GM21528 (cell line): ENCODE measurements at regions not wholly inside any gene's neighbourhood (a gene's known extent, or its start where the extent isn't known, plus 50 kb on each side); places are given as distances from the start of the nearest gene placed in this dataset.

Experiments used
- ATAC-seq: cut with Tn5 transposase; IDR thresholded peaks from one replicate; pipeline ENCODE4 v1.9.1; 2021; ENCODE audit warnings: mild to moderate bottlenecking, moderate library complexity; ENCODE audit not compliant: unreplicated experiment, low FRiP score

- ATAC-seq: no peak
Measured at GRCh38 chr5:77948476-77948875, 172.3 kb upstream of the TBCA start.

GRCh38 chr5:77947041-77947428 lies 170.9 kb upstream of the TBCA start:
- no peak for ATAC-seq

GRCh38 chr5:77946381-77947040 lies 170.4 kb upstream of the TBCA start:
- ATAC-seq: no peak

- ATAC-seq: no peak
Measured at GRCh38 chr5:77945874-77946273, 169.7 kb upstream of the TBCA start.

- no peak for ATAC-seq
Measured at GRCh38 chr5:77944757-77945340, 168.7 kb upstream of the TBCA start.

GRCh38 chr5:77943851-77944250 lies 167.7 kb upstream of the TBCA start:
- no peak for ATAC-seq

GRCh38 chr5:77942578-77943239 lies 166.6 kb upstream of the TBCA start:
- no peak for ATAC-seq

- ATAC-seq: peak; percentile 82
Measured at GRCh38 chr5:77937015-77937908, 161.1 kb upstream of the TBCA start.

- no peak for ATAC-seq
Measured at GRCh38 chr5:77936365-77936693, 160.2 kb upstream of the TBCA start.

- ATAC-seq: no peak
Measured at GRCh38 chr5:77935506-77936364, 159.6 kb upstream of the TBCA start.

GRCh38 chr5:77928776-77929300 lies 152.7 kb upstream of the TBCA start:
- ATAC-seq: no peak

- ATAC-seq: no peak
Measured at GRCh38 chr5:77926337-77926736, 150.2 kb upstream of the TBCA start.

- ATAC-seq: no peak
Measured at GRCh38 chr5:77925503-77925902, 149.4 kb upstream of the TBCA start.

- ATAC-seq: no peak
Measured at GRCh38 chr5:77924081-77924480, 147.9 kb upstream of the TBCA start.

- ATAC-seq: no peak
Measured at GRCh38 chr5:77923666-77924065, 147.5 kb upstream of the TBCA start.

- ATAC-seq: no peak
Measured at GRCh38 chr5:77921094-77921768, 145.1 kb upstream of the TBCA start.

- ATAC-seq: no peak
Measured at GRCh38 chr5:77920359-77921058, 144.4 kb upstream of the TBCA start.

GRCh38 chr5:77915346-77915745 lies 139.2 kb upstream of the TBCA start:
- ATAC-seq: no peak

- no peak for ATAC-seq
Measured at GRCh38 chr5:77912721-77913120, 136.6 kb upstream of the TBCA start.
